Keratinocyte (primary cell): ENCODE measurements at regions not wholly inside any gene's neighbourhood (a gene's known extent, or its start where the extent isn't known, plus 50 kb on each side); places are given as distances from the start of the nearest gene placed in this dataset.

Experiments
- DNase-seq: peaks from one replicate; pipeline ENCODE4 v3.0.0-alpha.2; 2011; ENCODE audit warnings: low read depth, missing footprints, low spot score
- FAIRE-seq: peaks from 2 replicates; lab custom pipeline; 2011; peaks lifted over from hg19 to GRCh38; lab: Jason Lieb, UNC
- H2AFZ ChIP-seq: 2 replicates; pipeline ENCODE4 v1.6.0; 2012; ENCODE audit warnings: low read length, control low read depth, inconsistent platforms; ENCODE audit not compliant: control insufficient read depth
- H3K27ac ChIP-seq: 2 replicates; pipeline ENCODE4 v1.5.1; 2011; ENCODE audit warnings: low read length; ENCODE audit not compliant: control insufficient read depth, insufficient read depth
- H3K27me3 ChIP-seq: 3 replicates; pipeline ENCODE4 v1.6.0; 2011; ENCODE audit warnings: low read length; ENCODE audit not compliant: control insufficient read depth, insufficient read depth; ENCODE audit errors: extremely low read depth
- H3K36me3 ChIP-seq, 2 experiments: 2 replicates in 1 of 2; 3 replicates in 1 of 2; pipeline ENCODE4 v1.5.1; 2011; ENCODE audit warnings: low read length in 2 of 2, mild to moderate bottlenecking in 1 of 2; ENCODE audit not compliant: control insufficient read depth in 2 of 2, insufficient read depth in 2 of 2; ENCODE audit errors: extremely low read depth in 1 of 2
- H3K4me1 ChIP-seq: 3 replicates; pipeline ENCODE4 v1.5.1; 2011; ENCODE audit warnings: low read length; ENCODE audit not compliant: control insufficient read depth, insufficient read depth; ENCODE audit errors: extremely low read depth
- H3K4me2 ChIP-seq: 3 replicates; pipeline ENCODE4 v1.6.0; 2011; ENCODE audit warnings: low read depth, low read length; ENCODE audit not compliant: control insufficient read depth, insufficient read depth; ENCODE audit errors: extremely low read depth
- H3K4me3 ChIP-seq, 3 experiments: fragments of 200-600 bp in 1 of 3; sonication (generic) in 1 of 3; 2 replicates in 2 of 3; 3 replicates in 1 of 3; pipeline ENCODE4 v1.5.1; 2011 to 2016; ENCODE audit warnings: low read length in 3 of 3, mild to moderate bottlenecking in 3 of 3, control low read depth in 2 of 3, inconsistent platforms in 1 of 3, low read depth in 1 of 3, mixed read lengths in 1 of 3, mixed run types in 1 of 3, moderate library complexity in 1 of 3; ENCODE audit not compliant: control insufficient read depth in 2 of 3, insufficient read depth in 2 of 3; ENCODE audit errors: extremely low read depth in 1 of 3
- H3K79me2 ChIP-seq: 2 replicates; pipeline ENCODE4 v1.6.0; 2012; ENCODE audit warnings: low read length; ENCODE audit not compliant: control insufficient read depth, insufficient read depth
- H3K9ac ChIP-seq: 3 replicates; pipeline ENCODE4 v1.6.0; 2011; ENCODE audit warnings: low read length; ENCODE audit not compliant: control insufficient read depth, insufficient read depth; ENCODE audit errors: extremely low read depth
- H3K9me1 ChIP-seq: 3 replicates; pipeline ENCODE4 v1.6.0; 2011; ENCODE audit warnings: low read length; ENCODE audit not compliant: control insufficient read depth, insufficient read depth; ENCODE audit errors: extremely low read depth
- H3K9me3 ChIP-seq: 2 replicates; pipeline ENCODE4 v1.5.1; 2012; ENCODE audit warnings: low read depth, low read length; ENCODE audit not compliant: control insufficient read depth
- H4K20me1 ChIP-seq: 3 replicates; pipeline ENCODE4 v1.6.0; 2011; ENCODE audit warnings: low read length; ENCODE audit not compliant: control insufficient read depth, insufficient read depth; ENCODE audit errors: extremely low read depth
- CTCF ChIP-seq, 3 experiments: IDR thresholded peaks in 1 of 3; conservative IDR thresholded peaks in 1 of 3; optimal IDR thresholded peaks in 1 of 3; 2 replicates in 2 of 3; 3 replicates in 1 of 3; pipeline versions ENCODE3 to v1.5.1; 2011; ENCODE audit warnings: low read length in 3 of 3, mild to moderate bottlenecking in 3 of 3, moderate library complexity in 2 of 3, control low read depth in 1 of 3, inconsistent platforms in 1 of 3; ENCODE audit not compliant: insufficient read depth in 2 of 3; ENCODE audit errors: extremely low read depth in 1 of 3
- EZH2 ChIP-seq: IDR thresholded peaks from one replicate; pipeline ENCODE4 v1.6.1; 2012; ENCODE audit warnings: inconsistent platforms, mild to moderate bottlenecking, low read length, moderate library complexity
- dilution Hi-C: fragments of 300-500 bp; cut with MboI; formaldehyde crosslinking; loops from one replicate; pipeline ENCODE4 v1.7.0; 2020; ENCODE audit warnings: low sequenced_read_pairs; ENCODE audit not compliant: extremely low pct_ligation_motif_present

GRCh38 chr16:60064026-60064425 is 1329.9 kb upstream of the GOT2 start:
- Histone ChIP-seq H3K27ac (no peak overlapping the region), H3K4me2 (no peak overlapping the region), H3K36me3 (no peaks in the 10 kb centered on the region), H3K9me1 (no peaks in the 10 kb centered on the region), H3K27me3 (no peaks in the 10 kb centered on the region), H3K9ac (no peak overlapping the region), H3K79me2 (no peaks in the 10 kb centered on the region), H3K4me3 (no peak overlapping the region), H3K9me3 (no peaks in the 10 kb centered on the region), H3K4me1 (no peaks in the 10 kb centered on the region), H4K20me1 (no peaks in the 10 kb centered on the region), H2AFZ (no peak overlapping the region)
- dilution Hi-C loops, result no loop called here
- TF ChIP-seq EZH2, result no peak
- TF ChIP-seq CTCF (optimal IDR thresholded peaks at IDR 0.05 in 1 of 3, IDR thresholded peaks at IDR 0.05 in 1 of 3, conservative IDR thresholded peaks at IDR 0.05 in 1 of 3; ENCODE audit: extremely low read depth in 1 of 3, insufficient read depth in 2 of 3, low read length in 3 of 3), result no peak
- FAIRE-seq, result no peak
- no peak for DNase-seq

- no peak for FAIRE-seq
- no peaks in the 10 kb centered on the region for H3K36me3 ChIP-seq
- no peaks in the 10 kb centered on the region for H3K9me1 ChIP-seq
- no peaks in the 10 kb centered on the region for H3K4me1 ChIP-seq
- no peak overlapping the region for H3K27ac ChIP-seq
- TF ChIP-seq CTCF (optimal IDR thresholded peaks at IDR 0.05 in 1 of 3, IDR thresholded peaks at IDR 0.05 in 1 of 3, conservative IDR thresholded peaks at IDR 0.05 in 1 of 3; ENCODE audit: extremely low read depth in 1 of 3, insufficient read depth in 2 of 3, low read length in 3 of 3), result no peak
- TF ChIP-seq EZH2, result no peak
- H2AFZ ChIP-seq, result no peak overlapping the region
- no peak overlapping the region for H3K9ac ChIP-seq
- H3K9me3 ChIP-seq, result no peaks in the 10 kb centered on the region
- no peak overlapping the region for H3K4me2 ChIP-seq
- no peaks in the 10 kb centered on the region for H3K79me2 ChIP-seq
- H3K27me3 ChIP-seq, result no peaks in the 10 kb centered on the region
- H3K4me3 ChIP-seq, result no peak overlapping the region
- dilution Hi-C loops, result no loop called here
- DNase-seq, result no peak
- no peaks in the 10 kb centered on the region for H4K20me1 ChIP-seq
Measured at GRCh38 chr16:60061396-60061795, 1327.3 kb upstream of the GOT2 start.
